Endodermal cell (in vitro differentiated cells): ENCODE measurements at regions not wholly inside any gene's neighbourhood (a gene's known extent, or its start where the extent isn't known, plus 50 kb on each side); places are given as distances from the start of the nearest gene placed in this dataset.
"Not testable (repeated sequence)": the region's sequence is repeated elsewhere in the genome, so short reads cannot be mapped to it uniquely, and the experiment has no call there.

ENCODE experiments used
- DNase-seq: peaks from one replicate; pipeline ENCODE4 v3.0.0-alpha.2; 2017
- H3K27ac ChIP-seq: 2 replicates; pipeline ENCODE4 v1.5.1; 2013; ENCODE audit warnings: mild to moderate bottlenecking, low read depth, low read length, moderate library complexity
- H3K27me3 ChIP-seq: 2 replicates; pipeline ENCODE4 v1.6.1; 2013; ENCODE audit warnings: mild to moderate bottlenecking, low read length, moderate library complexity; ENCODE audit not compliant: insufficient read depth, control insufficient read depth, poor library complexity, severe bottlenecking
- H3K36me3 ChIP-seq: 2 replicates; pipeline ENCODE4 v1.7.0; 2013; ENCODE audit warnings: mild to moderate bottlenecking, low read length, moderate library complexity; ENCODE audit not compliant: control insufficient read depth, insufficient read depth
- H3K4me1 ChIP-seq: one replicate; pipeline ENCODE4 v1.7.0; 2013; ENCODE audit warnings: low read length; ENCODE audit not compliant: control insufficient read depth, insufficient read depth
- H3K4me3 ChIP-seq: 2 replicates; pipeline ENCODE4 v1.5.1; 2013; ENCODE audit warnings: mild to moderate bottlenecking, low read length, moderate library complexity
- H3K9ac ChIP-seq: 2 replicates; pipeline ENCODE4 v1.6.1; 2013; ENCODE audit warnings: mild to moderate bottlenecking, low read length, moderate library complexity; ENCODE audit not compliant: poor library complexity, severe bottlenecking; ENCODE audit errors: extremely low read depth
- H3K9me3 ChIP-seq: 2 replicates; pipeline ENCODE4 v1.6.1; 2013; ENCODE audit warnings: mild to moderate bottlenecking, low read length, moderate library complexity; ENCODE audit not compliant: control insufficient read depth
- H3K27ac Mint-ChIP-seq: 2 replicates; pipeline ENCODE4 v1.8.0; 2020; ENCODE audit warnings: mixed read lengths
- H3K27me3 Mint-ChIP-seq: 2 replicates; pipeline ENCODE4 v1.8.0; 2021; ENCODE audit warnings: mild to moderate bottlenecking, mixed read lengths; ENCODE audit not compliant: insufficient read depth
- H3K36me3 Mint-ChIP-seq: 2 replicates; pipeline ENCODE4 v1.8.0; 2020; ENCODE audit warnings: low read depth, mixed read lengths
- H3K4me1 Mint-ChIP-seq: 2 replicates; pipeline ENCODE4 v1.8.0; 2020; ENCODE audit warnings: mixed read lengths
- H3K4me3 Mint-ChIP-seq: 2 replicates; pipeline ENCODE4 v1.8.0; 2020; ENCODE audit warnings: mild to moderate bottlenecking, moderate library complexity, mixed read lengths
- H3K9me3 Mint-ChIP-seq: 2 replicates; pipeline ENCODE4 v1.8.0; 2020; ENCODE audit warnings: mild to moderate bottlenecking, mixed read lengths
- WGBS, 2 experiments: methylation state at CpG; one replicate each; pipeline versions ENCODE4 v1.1.5 to v1.1.7; 2013; ENCODE audit warnings: missing lambda C conversion rate in 2 of 2, mixed read lengths in 1 of 2; ENCODE audit not compliant: insufficient coverage in 1 of 2, insufficient read length in 1 of 2; 5-methylcytosine and 5-hydroxymethylcytosine counted together
- TF ChIP-seq, protein P1 (sequence below): fragments of 200-600 bp; sonication (generic); conservative IDR thresholded peaks from 2 replicates; pipeline ENCODE4 v1.5.0; 2021; ENCODE audit warnings: antibody characterized with exemption, mild to moderate bottlenecking

- peaks cover 7% of the 10 kb centered on the region for H3K4me1 ChIP-seq
- H3K27ac Mint-ChIP-seq = peak overlapping the region; percentile 82
- TF ChIP-seq, protein P1, sequence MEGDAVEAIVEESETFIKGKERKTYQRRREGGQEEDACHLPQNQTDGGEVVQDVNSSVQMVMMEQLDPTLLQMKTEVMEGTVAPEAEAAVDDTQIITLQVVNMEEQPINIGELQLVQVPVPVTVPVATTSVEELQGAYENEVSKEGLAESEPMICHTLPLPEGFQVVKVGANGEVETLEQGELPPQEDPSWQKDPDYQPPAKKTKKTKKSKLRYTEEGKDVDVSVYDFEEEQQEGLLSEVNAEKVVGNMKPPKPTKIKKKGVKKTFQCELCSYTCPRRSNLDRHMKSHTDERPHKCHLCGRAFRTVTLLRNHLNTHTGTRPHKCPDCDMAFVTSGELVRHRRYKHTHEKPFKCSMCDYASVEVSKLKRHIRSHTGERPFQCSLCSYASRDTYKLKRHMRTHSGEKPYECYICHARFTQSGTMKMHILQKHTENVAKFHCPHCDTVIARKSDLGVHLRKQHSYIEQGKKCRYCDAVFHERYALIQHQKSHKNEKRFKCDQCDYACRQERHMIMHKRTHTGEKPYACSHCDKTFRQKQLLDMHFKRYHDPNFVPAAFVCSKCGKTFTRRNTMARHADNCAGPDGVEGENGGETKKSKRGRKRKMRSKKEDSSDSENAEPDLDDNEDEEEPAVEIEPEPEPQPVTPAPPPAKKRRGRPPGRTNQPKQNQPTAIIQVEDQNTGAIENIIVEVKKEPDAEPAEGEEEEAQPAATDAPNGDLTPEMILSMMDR = no peak
Observed at GRCh38 chr14:48275301-48275700, 599.9 kb upstream of the MDGA2 start.

GRCh38 chr14:48274826-48275225 lies 599.4 kb upstream of the MDGA2 start:
- no peaks in the 10 kb centered on the region for H3K27me3 ChIP-seq
- Mint-ChIP-seq H3K27me3 (no peaks in the 10 kb centered on the region), H3K27ac (peak overlapping the region; percentile 82), H3K4me3 (no peak overlapping the region), H3K4me1 (peaks cover 52% of the 10 kb centered on the region), H3K36me3 (peaks cover 4% of the 10 kb centered on the region), H3K9me3 (peaks cover 12% of the 10 kb centered on the region)
- DNase-seq = no peak
- no peaks in the 10 kb centered on the region for H3K36me3 ChIP-seq
- H3K4me1 ChIP-seq = peaks cover 7% of the 10 kb centered on the region
- TF ChIP-seq, protein P1 = no peak
- 97 to 99% methylated on average over 3 of the region's 3 CpGs for WGBS, 2 experiments
- H3K9ac ChIP-seq = no peak overlapping the region
- H3K27ac ChIP-seq = no peak overlapping the region
- H3K9me3 ChIP-seq = peaks cover 6% of the 10 kb centered on the region
- no peak overlapping the region for H3K4me3 ChIP-seq

More at GRCh38 chr14:48275301-48275700, 599.9 kb upstream of the MDGA2 start:
- Mint-ChIP-seq H3K27me3 (no peaks in the 10 kb centered on the region), H3K9me3 (peaks cover 13% of the 10 kb centered on the region), H3K4me1 (peaks cover 48% of the 10 kb centered on the region), H3K36me3 (peaks cover 4% of the 10 kb centered on the region), H3K4me3 (no peak overlapping the region)
- Histone ChIP-seq H3K27ac (no peak overlapping the region), H3K36me3 (no peaks in the 10 kb centered on the region), H3K27me3 (no peaks in the 10 kb centered on the region), H3K4me3 (no peak overlapping the region), H3K9me3 (peaks cover 6% of the 10 kb centered on the region), H3K9ac (no peak overlapping the region)
- no peak for DNase-seq

DNA sequence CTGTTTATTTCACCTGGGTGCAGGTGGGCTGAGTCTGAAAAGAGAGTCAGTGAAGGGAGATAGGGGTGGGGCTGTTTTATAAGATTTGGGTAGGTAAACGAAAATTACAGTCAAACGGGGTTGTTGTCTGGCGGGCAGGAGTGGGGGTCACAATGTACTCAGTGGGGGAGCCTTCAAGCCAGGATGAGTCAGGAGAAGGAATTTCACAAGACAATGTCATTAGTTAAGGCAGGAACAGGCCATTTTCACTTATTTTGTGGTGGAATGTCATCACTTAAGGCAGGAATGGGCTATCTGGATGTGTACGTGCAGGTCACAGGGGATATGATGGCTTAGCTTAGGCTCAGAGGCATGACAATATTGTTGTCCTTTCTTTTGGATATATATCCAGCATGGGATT lies 592.5 kb upstream of the MDGA2 start:
- not testable (repeated sequence) for H3K9me3 Mint-ChIP-seq, H3K36me3 ChIP-seq, H3K4me3 Mint-ChIP-seq, H3K9me3 ChIP-seq, H3K27ac Mint-ChIP-seq, H3K27me3 Mint-ChIP-seq, H3K27ac ChIP-seq, H3K27me3 ChIP-seq, H3K4me1 ChIP-seq
- 6 to 11% methylated on average over 2 to 4 of the region's 4 CpGs for WGBS, 2 experiments
- peak overlapping the region; percentile 96 for H3K4me3 ChIP-seq
- peaks cover 10% of the 10 kb centered on the region for H3K36me3 Mint-ChIP-seq
- DNase-seq = peak; percentile 90
- peak overlapping the region; percentile 89 for H3K9ac ChIP-seq
- H3K4me1 Mint-ChIP-seq = peaks cover 17% of the 10 kb centered on the region

DNA sequence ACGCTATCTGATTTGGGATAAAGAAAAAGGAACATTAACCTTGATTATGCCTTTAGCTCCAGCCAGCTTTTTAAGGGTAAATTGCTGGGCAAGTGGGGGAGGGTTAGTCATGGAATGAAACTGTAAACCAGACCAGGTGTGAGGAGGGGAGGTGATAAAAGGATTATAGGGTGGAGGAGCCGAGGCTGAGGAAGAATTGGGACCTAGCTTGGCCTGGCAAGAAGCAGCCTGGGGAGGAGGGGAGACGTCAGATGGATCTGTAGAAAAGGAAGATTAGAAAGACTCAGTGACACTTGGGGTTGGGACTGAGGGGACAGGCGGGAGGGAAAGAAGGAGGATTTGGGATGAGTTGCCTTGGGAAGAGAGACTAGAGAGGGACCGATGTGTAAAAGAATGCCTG lies 590.8 kb upstream of the MDGA2 start:
- H3K27ac Mint-ChIP-seq, H3K27me3 Mint-ChIP-seq, H3K9me3 ChIP-seq, H3K4me3 Mint-ChIP-seq, H3K27ac ChIP-seq, H3K9me3 Mint-ChIP-seq, H3K27me3 ChIP-seq, H3K4me1 ChIP-seq: not testable (repeated sequence)
- Histone ChIP-seq H3K4me3 (peak overlapping the region; percentile 96), H3K9ac (peak overlapping the region; percentile 89), H3K36me3 (peaks cover 16% of the 10 kb centered on the region)
- DNase-seq = peak; percentile 65
- Mint-ChIP-seq H3K4me1 (peaks cover 24% of the 10 kb centered on the region), H3K36me3 (peaks cover 17% of the 10 kb centered on the region)
- WGBS, 2 experiments = 6 to 16% methylated on average over 2 to 5 of the region's 5 CpGs
